AG09309 (cell line): ENCODE measurements at regions not wholly inside any gene's neighbourhood (a gene's known extent, or its start where the extent isn't known, plus 50 kb on each side); places are given as distances from the start of the nearest gene placed in this dataset.
A peak's percentile ranks its signal among the peaks of the same experiment; 100 is the strongest.

Experiments
- DNase-seq: peaks from one replicate; pipeline ENCODE4 v3.0.0-alpha.2; 2010; ENCODE audit warnings: low read depth
- H3K4me3 ChIP-seq: 2 replicates; pipeline ENCODE4 v1.5.1; 2011; ENCODE audit warnings: mild to moderate bottlenecking, low read depth, low read length, moderate library complexity; ENCODE audit not compliant: control insufficient read depth
- TF ChIP-seq, protein P1 (sequence below): IDR thresholded peaks from 2 replicates; pipeline ENCODE4 v1.5.1; 2011; ENCODE audit warnings: mild to moderate bottlenecking, low read depth, low read length, inconsistent platforms; ENCODE audit not compliant: insufficient read depth, control insufficient read depth; ENCODE audit errors: missing control alignments

DNA sequence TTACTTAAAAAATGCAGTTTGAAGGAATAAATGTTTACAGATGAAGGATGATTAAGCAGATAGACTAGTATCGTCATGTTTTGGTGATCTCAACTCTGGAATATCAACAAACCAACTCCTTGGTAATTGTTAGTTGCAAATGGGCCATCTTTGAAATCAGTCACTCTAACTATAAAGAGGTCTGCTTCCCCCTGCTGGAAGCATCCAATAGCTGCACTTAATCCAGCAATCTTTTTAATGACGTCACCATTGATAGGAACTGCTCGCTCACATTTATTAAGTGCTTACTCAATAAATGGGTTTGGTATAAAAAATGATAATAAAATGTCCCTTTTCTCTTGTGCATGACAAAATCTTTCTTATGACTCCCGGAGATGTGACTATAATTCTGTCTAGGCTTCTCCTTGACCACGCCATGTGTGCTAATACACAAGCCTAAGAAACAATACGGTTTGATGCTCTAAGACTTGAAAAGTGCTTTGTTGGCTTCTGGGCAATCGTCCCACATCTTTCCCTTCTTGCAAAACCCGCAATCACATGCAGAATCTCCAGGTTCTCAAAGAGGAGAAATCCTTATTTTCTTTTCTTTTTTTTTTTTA is 227.6 kb upstream of the POU1F1 start:
- no peak overlapping the region for H3K4me3 ChIP-seq
- peak; percentile 46 for DNase-seq
- TF ChIP-seq, protein P1, sequence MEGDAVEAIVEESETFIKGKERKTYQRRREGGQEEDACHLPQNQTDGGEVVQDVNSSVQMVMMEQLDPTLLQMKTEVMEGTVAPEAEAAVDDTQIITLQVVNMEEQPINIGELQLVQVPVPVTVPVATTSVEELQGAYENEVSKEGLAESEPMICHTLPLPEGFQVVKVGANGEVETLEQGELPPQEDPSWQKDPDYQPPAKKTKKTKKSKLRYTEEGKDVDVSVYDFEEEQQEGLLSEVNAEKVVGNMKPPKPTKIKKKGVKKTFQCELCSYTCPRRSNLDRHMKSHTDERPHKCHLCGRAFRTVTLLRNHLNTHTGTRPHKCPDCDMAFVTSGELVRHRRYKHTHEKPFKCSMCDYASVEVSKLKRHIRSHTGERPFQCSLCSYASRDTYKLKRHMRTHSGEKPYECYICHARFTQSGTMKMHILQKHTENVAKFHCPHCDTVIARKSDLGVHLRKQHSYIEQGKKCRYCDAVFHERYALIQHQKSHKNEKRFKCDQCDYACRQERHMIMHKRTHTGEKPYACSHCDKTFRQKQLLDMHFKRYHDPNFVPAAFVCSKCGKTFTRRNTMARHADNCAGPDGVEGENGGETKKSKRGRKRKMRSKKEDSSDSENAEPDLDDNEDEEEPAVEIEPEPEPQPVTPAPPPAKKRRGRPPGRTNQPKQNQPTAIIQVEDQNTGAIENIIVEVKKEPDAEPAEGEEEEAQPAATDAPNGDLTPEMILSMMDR: peak; percentile 79

DNA sequence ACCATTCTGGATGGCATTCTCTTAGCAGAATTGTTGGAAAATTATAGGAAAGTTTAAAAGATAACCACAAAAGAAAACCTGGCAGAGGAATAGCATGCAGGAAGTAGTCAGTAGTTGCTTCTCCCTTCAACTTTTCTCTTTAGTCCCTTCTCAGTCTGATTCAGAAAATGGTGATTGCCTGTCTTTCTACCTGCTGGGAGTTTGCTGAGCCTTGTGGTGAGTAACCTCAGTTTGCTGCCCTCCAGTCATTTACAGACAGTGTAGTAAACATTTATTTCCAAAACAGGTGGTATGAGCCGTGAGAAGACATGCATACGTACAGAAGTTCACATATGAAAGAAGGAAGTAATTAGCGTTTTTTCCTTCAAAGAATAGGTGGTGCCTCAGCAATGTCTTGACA is 224.7 kb upstream of the POU1F1 start:
- TF ChIP-seq, protein P1: no peak
- H3K4me3 ChIP-seq: no peak overlapping the region
- DNase-seq: no peak

DNA sequence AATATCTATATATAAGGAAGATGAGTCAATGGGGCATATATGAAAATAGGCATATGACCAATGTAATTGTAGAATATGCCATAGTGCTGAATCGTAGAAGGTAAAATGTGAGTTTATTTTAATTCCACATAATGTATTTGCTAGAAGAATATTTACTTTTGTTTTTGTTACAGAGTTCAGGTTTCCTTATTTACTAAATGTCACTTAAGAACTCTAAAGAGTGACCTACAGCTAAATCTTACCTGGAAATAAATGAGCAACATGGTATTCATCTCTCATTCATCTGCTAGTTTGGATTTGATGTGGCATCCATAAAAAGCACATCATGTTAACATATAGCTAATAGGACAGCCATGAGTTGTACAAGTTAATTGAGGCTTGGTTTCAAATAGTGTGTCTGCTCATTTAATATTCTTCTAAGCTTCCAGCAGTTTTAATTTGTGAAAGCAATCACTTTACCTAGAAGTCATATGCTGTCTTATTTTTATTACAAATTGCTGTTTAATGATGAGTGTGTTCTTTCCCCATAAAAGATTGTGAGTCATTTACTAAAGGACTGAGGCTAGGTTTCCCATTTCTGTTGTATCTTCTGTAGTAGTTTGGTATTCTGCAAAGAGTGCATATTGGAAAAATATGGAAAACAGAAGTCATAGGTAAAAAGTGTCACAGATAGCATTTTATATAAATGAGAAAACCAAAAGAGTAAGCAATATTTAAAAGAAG is 222.1 kb upstream of the POU1F1 start:
- DNase-seq: no peak
- TF ChIP-seq, protein P1: no peak
- H3K4me3 ChIP-seq: no peak overlapping the region

DNA sequence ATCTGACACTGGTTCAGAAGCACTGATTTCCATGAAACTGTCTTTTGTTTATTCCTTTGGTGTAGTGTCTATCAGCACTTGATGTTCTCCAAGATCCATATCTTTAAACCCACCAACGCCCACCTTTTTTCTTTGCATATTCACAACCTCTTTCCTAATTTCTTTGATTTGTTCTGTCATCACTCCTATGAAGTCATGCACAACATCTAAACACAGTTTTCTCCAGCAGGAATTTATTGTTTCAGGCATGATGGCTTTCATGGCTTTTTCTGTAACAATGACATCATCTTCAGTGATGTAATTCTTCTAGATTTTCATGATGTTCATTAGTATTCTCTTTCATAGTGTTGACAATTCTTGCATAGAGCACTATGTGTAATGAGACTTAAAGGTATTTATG is 219.6 kb upstream of the POU1F1 start:
- no peak for DNase-seq
- TF ChIP-seq, protein P1: no peak
- H3K4me3 ChIP-seq: no peak overlapping the region

DNA sequence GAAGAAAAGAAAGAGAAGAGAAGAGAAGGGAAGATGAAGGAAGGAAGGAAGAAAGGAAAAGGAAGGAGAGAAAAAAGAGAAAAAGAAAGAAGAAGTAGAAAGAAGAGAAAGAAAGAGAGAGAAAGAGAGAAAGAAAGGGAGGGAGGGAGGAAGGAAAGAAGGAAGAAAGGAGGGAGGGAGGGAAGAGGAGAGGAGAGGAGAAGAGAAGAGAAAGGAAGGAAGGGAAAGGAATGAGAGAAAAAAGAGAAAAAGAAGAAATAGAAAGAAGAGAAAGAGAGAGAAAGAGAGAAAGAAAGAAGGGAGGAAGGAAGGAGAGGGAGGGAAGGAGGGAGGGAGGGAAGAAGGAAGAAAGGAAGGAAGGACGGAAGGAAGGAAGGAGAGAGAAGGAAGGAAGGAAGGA is 217.9 kb upstream of the POU1F1 start:
- DNase-seq: no peak
- TF ChIP-seq, protein P1: no peak
- H3K4me3 ChIP-seq: no peak overlapping the region

DNA sequence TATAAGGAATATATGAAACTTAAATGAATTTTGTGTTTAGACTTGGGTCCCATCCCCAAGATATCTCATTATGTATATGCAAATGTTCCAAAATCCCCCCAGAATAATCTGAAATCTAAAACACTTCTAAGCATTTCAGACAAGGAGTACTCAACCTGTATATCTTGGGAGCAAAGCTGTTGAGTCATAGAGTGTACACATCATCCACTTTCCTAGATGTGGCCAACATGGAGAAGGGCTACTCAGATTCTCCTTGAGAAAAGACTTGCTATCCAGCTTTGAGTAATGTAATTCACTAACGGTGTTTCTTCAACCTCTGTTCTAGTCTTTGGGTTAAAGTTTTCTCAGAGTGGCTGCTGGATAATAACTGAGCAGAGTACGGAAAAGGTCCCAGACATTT is 215.5 kb upstream of the POU1F1 start:
- no peak for DNase-seq
- TF ChIP-seq, protein P1: no peak
- H3K4me3 ChIP-seq: no peak overlapping the region
